GM12864 (cell line): ENCODE measurements at regions not wholly inside any gene's neighbourhood (a gene's known extent, or its start where the extent isn't known, plus 50 kb on each side); places are given as distances from the start of the nearest gene placed in this dataset.
A peak's percentile ranks its signal among the peaks of the same experiment; 100 is the strongest.

ENCODE experiments used
- DNase-seq: peaks from one replicate; pipeline ENCODE4 v3.0.0-alpha.2; 2011; ENCODE audit warnings: low read depth
- H3K4me3 ChIP-seq: 2 replicates; pipeline ENCODE4 v1.5.1; 2011; ENCODE audit warnings: mild to moderate bottlenecking, low read depth, low read length, control low read depth
- TF ChIP-seq, protein P1 (sequence below): IDR thresholded peaks from 2 replicates; pipeline ENCODE4 v1.5.1; 2011; ENCODE audit warnings: low read depth, mild to moderate bottlenecking, moderate library complexity, low read length, control low read depth, inconsistent platforms; ENCODE audit errors: missing control alignments

DNA sequence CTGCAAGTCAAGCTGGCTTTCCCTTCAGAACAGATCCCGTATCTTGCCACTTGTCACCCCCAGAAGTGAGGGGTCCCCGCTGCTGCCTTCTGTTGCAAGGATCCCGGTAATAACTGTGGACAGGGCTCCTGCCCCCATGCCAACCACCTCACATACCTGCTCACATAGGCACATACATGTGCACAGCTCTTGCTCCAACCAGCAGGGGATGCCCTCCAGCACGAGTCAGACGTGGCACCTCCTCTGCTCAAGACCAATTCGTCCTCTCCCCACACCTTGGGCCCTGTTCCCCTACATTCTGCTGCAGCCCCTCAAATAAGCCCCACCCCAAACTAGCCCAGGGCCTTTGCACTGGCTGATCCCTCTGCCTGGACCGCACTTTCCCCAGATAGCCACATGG is 163.3 kb downstream of the CRYBB2 start:
- no peak for DNase-seq
- no peak overlapping the region for H3K4me3 ChIP-seq
- TF ChIP-seq, protein P1, sequence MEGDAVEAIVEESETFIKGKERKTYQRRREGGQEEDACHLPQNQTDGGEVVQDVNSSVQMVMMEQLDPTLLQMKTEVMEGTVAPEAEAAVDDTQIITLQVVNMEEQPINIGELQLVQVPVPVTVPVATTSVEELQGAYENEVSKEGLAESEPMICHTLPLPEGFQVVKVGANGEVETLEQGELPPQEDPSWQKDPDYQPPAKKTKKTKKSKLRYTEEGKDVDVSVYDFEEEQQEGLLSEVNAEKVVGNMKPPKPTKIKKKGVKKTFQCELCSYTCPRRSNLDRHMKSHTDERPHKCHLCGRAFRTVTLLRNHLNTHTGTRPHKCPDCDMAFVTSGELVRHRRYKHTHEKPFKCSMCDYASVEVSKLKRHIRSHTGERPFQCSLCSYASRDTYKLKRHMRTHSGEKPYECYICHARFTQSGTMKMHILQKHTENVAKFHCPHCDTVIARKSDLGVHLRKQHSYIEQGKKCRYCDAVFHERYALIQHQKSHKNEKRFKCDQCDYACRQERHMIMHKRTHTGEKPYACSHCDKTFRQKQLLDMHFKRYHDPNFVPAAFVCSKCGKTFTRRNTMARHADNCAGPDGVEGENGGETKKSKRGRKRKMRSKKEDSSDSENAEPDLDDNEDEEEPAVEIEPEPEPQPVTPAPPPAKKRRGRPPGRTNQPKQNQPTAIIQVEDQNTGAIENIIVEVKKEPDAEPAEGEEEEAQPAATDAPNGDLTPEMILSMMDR, result peak; percentile 45

DNA sequence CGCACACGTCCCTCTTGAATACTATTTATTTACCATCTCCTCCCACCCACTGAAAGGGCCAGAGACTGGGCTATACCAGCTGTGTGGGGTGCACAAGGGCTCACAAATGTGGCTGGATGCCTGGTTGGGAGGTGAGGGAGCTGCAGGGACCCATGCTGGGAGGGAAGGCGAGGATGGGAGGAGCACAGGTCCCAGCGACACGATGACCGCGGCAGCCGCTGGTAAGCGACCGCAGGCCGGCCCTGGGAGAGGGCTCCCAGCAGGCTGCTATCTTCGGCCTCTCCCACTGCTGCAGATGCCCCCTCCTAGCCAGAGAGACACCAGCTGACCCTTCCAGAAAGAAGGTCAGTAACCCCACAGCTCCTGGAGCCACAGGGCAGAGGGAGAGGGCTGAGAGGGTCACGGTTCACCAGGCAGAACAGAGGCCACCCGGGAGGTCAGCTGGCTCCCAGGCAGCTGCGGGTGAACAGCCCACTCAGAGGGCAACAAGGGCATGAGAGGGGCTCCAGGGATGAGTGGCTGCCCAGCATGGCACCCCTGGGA is 163.9 kb downstream of the CRYBB2 start:
- DNase-seq, result no peak
- no peak overlapping the region for H3K4me3 ChIP-seq
- TF ChIP-seq, protein P1, result no peak

- H3K4me3 ChIP-seq, result no peak overlapping the region
- TF ChIP-seq, protein P1, result no peak
- no peak for DNase-seq
These were observed 164.5 kb downstream of the CRYBB2 start for GRCh38 chr22:25383892-25384291.

- TF ChIP-seq, protein P1, result no peak
- DNase-seq, result no peak
- H3K4me3 ChIP-seq, result no peak overlapping the region
These were observed 167.1 kb downstream of the CRYBB2 start for GRCh38 chr22:25386538-25386884.

DNA sequence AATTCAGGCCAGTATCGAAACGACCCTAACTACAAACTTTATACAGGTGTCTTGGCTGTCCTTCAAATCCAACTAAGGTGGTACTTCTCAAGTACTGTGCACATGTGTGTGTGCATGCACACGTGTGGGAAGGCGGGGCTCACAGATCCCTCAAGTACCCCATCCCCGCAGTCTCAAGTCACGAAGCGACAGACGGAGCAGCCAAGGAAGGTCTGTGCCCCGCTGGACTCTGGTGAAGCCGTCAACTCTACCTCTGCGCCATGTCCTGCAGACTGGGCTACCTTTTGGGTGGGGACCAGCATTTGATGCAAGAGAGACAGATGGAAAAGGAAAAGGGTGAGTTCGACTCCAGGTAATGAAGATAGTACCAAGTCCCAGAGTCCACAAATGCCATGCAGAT is 169.0 kb downstream of the CRYBB2 start:
- no peak for DNase-seq
- TF ChIP-seq, protein P1, result no peak
- no peak overlapping the region for H3K4me3 ChIP-seq

DNA sequence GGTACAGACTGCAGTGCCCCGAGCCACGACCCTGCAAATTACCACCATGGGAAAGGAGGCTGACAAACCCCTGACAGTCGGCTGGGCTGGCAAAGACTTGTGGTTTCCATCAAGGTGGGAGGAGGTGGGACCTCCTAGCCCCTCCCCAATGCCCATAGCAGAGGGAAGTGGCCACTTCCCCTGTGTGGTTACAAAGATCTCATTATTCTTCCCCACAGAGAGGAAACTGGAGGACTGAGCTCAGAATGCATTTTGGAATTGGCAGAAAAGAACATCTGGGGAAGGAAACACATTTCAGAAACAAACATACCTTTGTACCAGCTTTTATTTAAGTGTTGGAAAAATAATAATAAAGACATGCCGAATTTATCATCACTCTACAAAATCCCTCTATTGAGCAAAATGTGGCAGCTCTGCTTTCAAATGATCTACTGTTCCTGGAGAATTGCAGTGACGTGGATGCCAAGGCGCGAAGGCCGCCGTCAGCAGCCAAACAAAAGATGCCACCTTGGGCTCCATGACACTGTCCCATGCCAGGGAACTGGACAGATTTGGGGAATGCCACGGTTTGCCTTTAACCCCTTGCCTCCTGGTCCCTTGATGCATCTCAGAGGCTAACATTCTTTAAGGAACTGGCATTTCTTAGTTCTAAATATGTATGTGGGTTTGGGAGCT is 169.6 kb downstream of the CRYBB2 start:
- no peak for DNase-seq

More for the DNA sequence above, 169.6 kb downstream of the CRYBB2 start:
- TF ChIP-seq, protein P1, result no peak
- H3K4me3 ChIP-seq, result no peak overlapping the region
